HG03571 (cell line): ENCODE measurements at regions not wholly inside any gene's neighbourhood (a gene's known extent, or its start where the extent isn't known, plus 50 kb on each side); places are given as distances from the start of the nearest gene placed in this dataset.

Experiments used
- ATAC-seq: cut with Tn5 transposase; IDR thresholded peaks from one replicate; pipeline ENCODE4 v1.9.1; 2021; ENCODE audit not compliant: unreplicated experiment

GRCh38 chr14:54301359-54301758, 95.4 kb upstream of the CDKN3 start:
- ATAC-seq: no peak

GRCh38 chr14:54306806-54307205, 90.0 kb upstream of the CDKN3 start:
- ATAC-seq: no peak

GRCh38 chr14:54309615-54310014, 87.2 kb upstream of the CDKN3 start:
- no peak for ATAC-seq

GRCh38 chr14:54310151-54310850, 86.5 kb upstream of the CDKN3 start:
- no peak for ATAC-seq

- no peak for ATAC-seq
Observed at GRCh38 chr14:54310851-54311228, 86.0 kb upstream of the CDKN3 start.

GRCh38 chr14:54312166-54312801, 84.5 kb upstream of the CDKN3 start:
- no peak for ATAC-seq

GRCh38 chr14:54314365-54315104, 82.3 kb upstream of the CDKN3 start:
- no peak for ATAC-seq

GRCh38 chr14:54316652-54317051, 80.2 kb upstream of the CDKN3 start:
- ATAC-seq: no peak

- ATAC-seq: no peak
Observed at GRCh38 chr14:54317391-54317790, 79.4 kb upstream of the CDKN3 start.

- ATAC-seq: no peak
Observed at GRCh38 chr14:54322246-54322645, 74.6 kb upstream of the CDKN3 start.

GRCh38 chr14:54322701-54323337, 74.0 kb upstream of the CDKN3 start:
- ATAC-seq: no peak

- ATAC-seq: no peak
Observed at GRCh38 chr14:54325766-54326165, 71.0 kb upstream of the CDKN3 start.

GRCh38 chr14:54329082-54329695, 67.6 kb upstream of the CDKN3 start:
- no peak for ATAC-seq

GRCh38 chr14:54330876-54331275, 65.9 kb upstream of the CDKN3 start:
- no peak for ATAC-seq

- ATAC-seq: no peak
Observed at GRCh38 chr14:54331516-54331915, 65.3 kb upstream of the CDKN3 start.

- ATAC-seq: no peak
Observed at GRCh38 chr14:54332490-54332889, 64.3 kb upstream of the CDKN3 start.

- no peak for ATAC-seq
Observed at GRCh38 chr14:54333511-54333910, 63.3 kb upstream of the CDKN3 start.

- no peak for ATAC-seq
Observed at GRCh38 chr14:54335569-54336155, 61.1 kb upstream of the CDKN3 start.

GRCh38 chr14:54337314-54337713, 59.5 kb upstream of the CDKN3 start:
- ATAC-seq: no peak

GRCh38 chr14:54338696-54339317, 58.0 kb upstream of the CDKN3 start:
- no peak for ATAC-seq
